Activated T-cell treated with anti-CD3 and anti-CD28 coated beads, Interleukin-2, amount 50 U/mL, for 4 hours (primary cell): ENCODE measurements at regions not wholly inside any gene's neighbourhood (a gene's known extent, or its start where the extent isn't known, plus 50 kb on each side); places are given as distances from the start of the nearest gene placed in this dataset.
"Not testable (repeated sequence)": the region's sequence is repeated elsewhere in the genome, so short reads cannot be mapped to it uniquely, and the experiment has no call there.

ENCODE experiments used
- ATAC-seq, 2 donors: fragments of 200-7000 bp; cut with Tn5 transposase; one replicate each; pipeline ENCODE4 v1.10.0; 2021
- DNase-seq: peaks from one replicate; pipeline ENCODE4 v3.0.0-alpha.2; 2020
- H3K27me3 Mint-ChIP-seq: one replicate; pipeline ENCODE4 v1.8.0; 2021; ENCODE audit warnings: low read depth, mixed read lengths
- H3K36me3 Mint-ChIP-seq: one replicate; pipeline ENCODE4 v1.8.0; 2022; ENCODE audit warnings: mixed read lengths; ENCODE audit not compliant: insufficient read depth
- H3K4me1 Mint-ChIP-seq: one replicate; pipeline ENCODE4 v1.8.0; 2021; ENCODE audit warnings: low read depth, mixed read lengths
- H3K4me3 Mint-ChIP-seq: one replicate; pipeline ENCODE4 v1.8.0; 2021; ENCODE audit warnings: mild to moderate bottlenecking, moderate library complexity, mixed read lengths
- H3K9me3 Mint-ChIP-seq: one replicate; pipeline ENCODE4 v1.8.0; 2021; ENCODE audit warnings: mixed read lengths

GRCh38 chr5:164302533-164303235 lies 797.3 kb downstream of the MAT2B start:
- no peaks in the 10 kb centered on the region for H3K27me3 Mint-ChIP-seq
- no peak overlapping the region for H3K4me3 Mint-ChIP-seq
- no peak for ATAC-seq

GRCh38 chr5:164303646-164304215 lies 798.3 kb downstream of the MAT2B start:
- Mint-ChIP-seq H3K4me1 (no peaks in the 10 kb centered on the region), H3K27me3 (no peaks in the 10 kb centered on the region), H3K36me3 (no peaks in the 10 kb centered on the region), H3K4me3 (no peak overlapping the region), H3K9me3 (peaks cover 6% of the 10 kb centered on the region)
- ATAC-seq (no peak), DNase-seq (no peak)

More at GRCh38 chr5:164302533-164303235, 797.3 kb downstream of the MAT2B start:
- Mint-ChIP-seq H3K4me1 (no peaks in the 10 kb centered on the region), H3K36me3 (no peaks in the 10 kb centered on the region), H3K9me3 (peaks cover 6% of the 10 kb centered on the region)
- DNase-seq = no peak

- H3K36me3 Mint-ChIP-seq = no peaks in the 10 kb centered on the region
- H3K27me3 Mint-ChIP-seq = no peaks in the 10 kb centered on the region
- no peaks in the 10 kb centered on the region for H3K4me1 Mint-ChIP-seq
- ATAC-seq (no peak), DNase-seq (no peak)
- H3K9me3 Mint-ChIP-seq = peaks cover 6% of the 10 kb centered on the region
- no peak overlapping the region for H3K4me3 Mint-ChIP-seq
These were observed 801.2 kb downstream of the MAT2B start for GRCh38 chr5:164306662-164307061.

- Mint-ChIP-seq H3K36me3 (no peaks in the 10 kb centered on the region), H3K4me1 (no peaks in the 10 kb centered on the region), H3K9me3 (peaks cover 4% of the 10 kb centered on the region), H3K27me3 (no peaks in the 10 kb centered on the region), H3K4me3 (no peak overlapping the region)
- ATAC-seq (no peak), DNase-seq (no peak)
These were observed 807.4 kb downstream of the MAT2B start for GRCh38 chr5:164312801-164313200.

- no peak for ATAC-seq
- no peak for DNase-seq
- no peaks in the 10 kb centered on the region for H3K36me3 Mint-ChIP-seq
- no peaks in the 10 kb centered on the region for H3K4me1 Mint-ChIP-seq
- no peak overlapping the region for H3K4me3 Mint-ChIP-seq
- no peaks in the 10 kb centered on the region for H3K27me3 Mint-ChIP-seq
- peaks cover 10% of the 10 kb centered on the region for H3K9me3 Mint-ChIP-seq
These were observed 812.3 kb downstream of the MAT2B start for GRCh38 chr5:164317676-164318075.

GRCh38 chr5:164319161-164319560 lies 813.7 kb downstream of the MAT2B start:
- DNase-seq = no peak
- Mint-ChIP-seq H3K27me3 (no peaks in the 10 kb centered on the region), H3K4me3 (no peak overlapping the region), H3K36me3 (no peaks in the 10 kb centered on the region), H3K9me3 (peaks cover 8% of the 10 kb centered on the region), H3K4me1 (no peaks in the 10 kb centered on the region)
- ATAC-seq = no peak

- ATAC-seq (no peak), DNase-seq (no peak)
- no peak overlapping the region for H3K4me3 Mint-ChIP-seq
- no peaks in the 10 kb centered on the region for H3K27me3 Mint-ChIP-seq
- no peaks in the 10 kb centered on the region for H3K36me3 Mint-ChIP-seq
- peaks cover 18% of the 10 kb centered on the region for H3K9me3 Mint-ChIP-seq
- no peaks in the 10 kb centered on the region for H3K4me1 Mint-ChIP-seq
These were observed 818.8 kb downstream of the MAT2B start for GRCh38 chr5:164324239-164324638.

- H3K4me3 Mint-ChIP-seq = no peak overlapping the region
- H3K4me1 Mint-ChIP-seq = no peaks in the 10 kb centered on the region
- H3K27me3 Mint-ChIP-seq = no peaks in the 10 kb centered on the region
- peaks cover 14% of the 10 kb centered on the region for H3K9me3 Mint-ChIP-seq
- no peak for ATAC-seq
- no peaks in the 10 kb centered on the region for H3K36me3 Mint-ChIP-seq
- no peak for DNase-seq
These were observed 820.8 kb downstream of the MAT2B start for GRCh38 chr5:164326219-164326618.

- not testable (repeated sequence) for DNase-seq, H3K27me3 Mint-ChIP-seq, H3K4me3 Mint-ChIP-seq, ATAC-seq, H3K36me3 Mint-ChIP-seq, H3K4me1 Mint-ChIP-seq
- H3K9me3 Mint-ChIP-seq = peaks cover 14% of the 10 kb centered on the region
These were observed 821.7 kb downstream of the MAT2B start for GRCh38 chr5:164327166-164327565.

- peaks cover 4% of the 10 kb centered on the region for H3K9me3 Mint-ChIP-seq
- H3K36me3 Mint-ChIP-seq = no peaks in the 10 kb centered on the region
- H3K4me3 Mint-ChIP-seq = no peak overlapping the region
- H3K27me3 Mint-ChIP-seq = no peaks in the 10 kb centered on the region
- ATAC-seq (no peak), DNase-seq (no peak)
- H3K4me1 Mint-ChIP-seq = no peaks in the 10 kb centered on the region
These were observed 827.2 kb downstream of the MAT2B start for GRCh38 chr5:164332349-164333196.

- Mint-ChIP-seq H3K4me3 (no peak overlapping the region), H3K36me3 (no peaks in the 10 kb centered on the region), H3K27me3 (no peaks in the 10 kb centered on the region), H3K4me1 (no peaks in the 10 kb centered on the region), H3K9me3 (peaks cover 4% of the 10 kb centered on the region)
- no peak for DNase-seq
- no peak for ATAC-seq
These were observed 830.4 kb downstream of the MAT2B start for GRCh38 chr5:164335837-164336236.

GRCh38 chr5:164336276-164336675 lies 830.9 kb downstream of the MAT2B start:
- H3K27me3 Mint-ChIP-seq = no peaks in the 10 kb centered on the region
- H3K4me1 Mint-ChIP-seq = no peaks in the 10 kb centered on the region
- H3K9me3 Mint-ChIP-seq = peaks cover 4% of the 10 kb centered on the region
- no peaks in the 10 kb centered on the region for H3K36me3 Mint-ChIP-seq
- DNase-seq (no peak), ATAC-seq (no peak)
- no peak overlapping the region for H3K4me3 Mint-ChIP-seq

- no peak overlapping the region for H3K4me3 Mint-ChIP-seq
- no peaks in the 10 kb centered on the region for H3K4me1 Mint-ChIP-seq
- H3K9me3 Mint-ChIP-seq = peaks cover 4% of the 10 kb centered on the region
- DNase-seq (no peak), ATAC-seq (no peak)
- no peaks in the 10 kb centered on the region for H3K36me3 Mint-ChIP-seq
- H3K27me3 Mint-ChIP-seq = no peaks in the 10 kb centered on the region
These were observed 831.5 kb downstream of the MAT2B start for GRCh38 chr5:164336906-164337305.

GRCh38 chr5:164341056-164341619 lies 835.7 kb downstream of the MAT2B start:
- no peak for DNase-seq
- no peak for ATAC-seq
- no peak overlapping the region for H3K4me3 Mint-ChIP-seq
- H3K36me3 Mint-ChIP-seq = no peaks in the 10 kb centered on the region
- H3K27me3 Mint-ChIP-seq = no peaks in the 10 kb centered on the region
- H3K4me1 Mint-ChIP-seq = no peaks in the 10 kb centered on the region
- no peaks in the 10 kb centered on the region for H3K9me3 Mint-ChIP-seq
